ENCODE measurements at regions not wholly inside any gene's neighbourhood (a gene's known extent, or its start where the extent isn't known, plus 50 kb on each side); places are given as distances from the start of the nearest gene placed in this dataset.

- ChIA-PET CTCF (no interaction called here), POLR2A (no interaction called here)
- DNase-seq (ENCODE audit: low spot score) (no peak), ATAC-seq (no peak)
- peaks cover 29% of the 10 kb centered on the region for H3K36me3 Mint-ChIP-seq
- no peak overlapping the region for H3K4me3 Mint-ChIP-seq
- no peak for TF ChIP-seq ATF3 (CRISPR knock-in tag; conservative IDR thresholded peaks at IDR 0.05)
- TF ChIP-seq ZBTB43 (CRISPR knock-in tag; IDR thresholded peaks at IDR 0.05) = no peak
- no peak for TF ChIP-seq CREM (CRISPR knock-in tag; IDR thresholded peaks at IDR 0.05)
- no peak for TF ChIP-seq ZNF121 (CRISPR knock-in tag; IDR thresholded peaks at IDR 0.05)
- TF ChIP-seq GTF2I (CRISPR knock-in tag; conservative IDR thresholded peaks at IDR 0.05) = no peak
- no peak for TF ChIP-seq IRF2 (CRISPR knock-in tag; IDR thresholded peaks at IDR 0.05; ENCODE audit: borderline replicate concordance, low read depth)
- TF ChIP-seq E2F5 (CRISPR knock-in tag; IDR thresholded peaks at IDR 0.05) = no peak
- H3K27ac Mint-ChIP-seq = no peak overlapping the region
- peaks cover 34% of the 10 kb centered on the region for H3K9me3 Mint-ChIP-seq
- no peaks in the 10 kb centered on the region for H3K4me1 Mint-ChIP-seq
- H3K27me3 Mint-ChIP-seq (ENCODE audit: low read depth) = no peaks in the 10 kb centered on the region
These were observed 288.9 kb upstream of the RIOK2 start for GRCh38 chr5:97471951-97472350.

GRCh38 chr5:97475847-97476246 is 292.8 kb upstream of the RIOK2 start:
- ATAC-seq (no peak), DNase-seq (ENCODE audit: low spot score) (no peak)
- ChIA-PET CTCF (no interaction called here), POLR2A (no interaction called here)
- TF ChIP-seq NR3C1 (CRISPR knock-in tag; conservative IDR thresholded peaks at IDR 0.05; ENCODE audit: low read depth) (no peak), JAZF1 (CRISPR knock-in tag; IDR thresholded peaks at IDR 0.05) (no peak), SMAD3 (CRISPR knock-in tag; IDR thresholded peaks at IDR 0.05; ENCODE audit: borderline replicate concordance) (no peak), NFYB (CRISPR knock-in tag; conservative IDR thresholded peaks at IDR 0.05; ENCODE audit: low read depth) (no peak), CTCF (IDR thresholded peaks at IDR 0.05) (no peak), ZBTB21 (CRISPR knock-in tag; IDR thresholded peaks at IDR 0.05; ENCODE audit: borderline replicate concordance) (no peak), ATF1 (CRISPR knock-in tag; IDR thresholded peaks at IDR 0.05) (no peak), IRF1 (CRISPR knock-in tag; IDR thresholded peaks at IDR 0.05) (no peak), ZMAT4 (CRISPR knock-in tag; IDR thresholded peaks at IDR 0.05) (no peak), ZNF317 (CRISPR knock-in tag; IDR thresholded peaks at IDR 0.05; ENCODE audit: borderline replicate concordance, low read depth) (no peak), ATF2 (CRISPR knock-in tag; IDR thresholded peaks at IDR 0.05; ENCODE audit: borderline replicate concordance, low read depth) (no peak), MYBL2 (CRISPR knock-in tag; IDR thresholded peaks at IDR 0.05) (no peak)
- Mint-ChIP-seq H3K9me3 (no peaks in the 10 kb centered on the region), H3K4me1 (no peaks in the 10 kb centered on the region), H3K27ac (no peak overlapping the region), H3K27me3 (ENCODE audit: low read depth) (no peaks in the 10 kb centered on the region), H3K36me3 (no peaks in the 10 kb centered on the region), H3K4me3 (no peak overlapping the region)

Data from WTC11 (cell line).